ENCODE measurements at regions not wholly inside any gene's neighbourhood (a gene's known extent, or its start where the extent isn't known, plus 50 kb on each side); places are given as distances from the start of the nearest gene placed in this dataset.

GRCh38 chr17:72496461-72496860 is 375.6 kb downstream of the SOX9 start:
- no peak for DNase-seq (ENCODE audit: low read depth in 2 of 2)

- no peak for DNase-seq (ENCODE audit: low read depth in 2 of 2)
Measured at GRCh38 chr17:72497915-72498314, 377.1 kb downstream of the SOX9 start.

- DNase-seq (ENCODE audit: low read depth in 2 of 2), result no peak
Measured at GRCh38 chr17:72498364-72499210, 377.8 kb downstream of the SOX9 start.

GRCh38 chr17:72501404-72502370 is 380.9 kb downstream of the SOX9 start:
- no peak for DNase-seq (ENCODE audit: low read depth in 2 of 2)

GRCh38 chr17:72502371-72503341 is 381.8 kb downstream of the SOX9 start:
- no peak for DNase-seq (ENCODE audit: low read depth in 2 of 2)

- DNase-seq (ENCODE audit: low read depth in 2 of 2), result no peak
Measured at GRCh38 chr17:72503556-72503955, 382.7 kb downstream of the SOX9 start.

GRCh38 chr17:72504783-72505182 is 384.0 kb downstream of the SOX9 start:
- no peak for DNase-seq (ENCODE audit: low read depth in 2 of 2)

GRCh38 chr17:72506773-72507172 is 386.0 kb downstream of the SOX9 start:
- DNase-seq (ENCODE audit: low read depth in 2 of 2), result no peak

GRCh38 chr17:72507370-72507769 is 386.6 kb downstream of the SOX9 start:
- no peak for DNase-seq (ENCODE audit: low read depth in 2 of 2)

GRCh38 chr17:72510351-72511016 is 389.7 kb downstream of the SOX9 start:
- no peak for DNase-seq (ENCODE audit: low read depth in 2 of 2)

GRCh38 chr17:72511242-72511641 is 390.4 kb downstream of the SOX9 start:
- no peak for DNase-seq (ENCODE audit: low read depth in 2 of 2)

GRCh38 chr17:72511874-72512273 is 391.1 kb downstream of the SOX9 start:
- DNase-seq (ENCODE audit: low read depth in 2 of 2), result no peak

GRCh38 chr17:72512649-72513556 is 392.1 kb downstream of the SOX9 start:
- no peak for DNase-seq (ENCODE audit: low read depth in 2 of 2)

- DNase-seq (ENCODE audit: low read depth in 2 of 2), result no peak
Measured at GRCh38 chr17:72514321-72514861, 393.6 kb downstream of the SOX9 start.

GRCh38 chr17:72514891-72515290 is 394.1 kb downstream of the SOX9 start:
- DNase-seq (ENCODE audit: low read depth in 2 of 2), result no peak

GRCh38 chr17:72515291-72516065 is 394.7 kb downstream of the SOX9 start:
- DNase-seq (ENCODE audit: low read depth in 2 of 2), result no peak

- no peak for DNase-seq (ENCODE audit: low read depth in 2 of 2)
Measured at GRCh38 chr17:72516772-72517399, 396.1 kb downstream of the SOX9 start.
